ENCODE measurements at regions not wholly inside any gene's neighbourhood (a gene's known extent, or its start where the extent isn't known, plus 50 kb on each side); places are given as distances from the start of the nearest gene placed in this dataset.

DNA sequence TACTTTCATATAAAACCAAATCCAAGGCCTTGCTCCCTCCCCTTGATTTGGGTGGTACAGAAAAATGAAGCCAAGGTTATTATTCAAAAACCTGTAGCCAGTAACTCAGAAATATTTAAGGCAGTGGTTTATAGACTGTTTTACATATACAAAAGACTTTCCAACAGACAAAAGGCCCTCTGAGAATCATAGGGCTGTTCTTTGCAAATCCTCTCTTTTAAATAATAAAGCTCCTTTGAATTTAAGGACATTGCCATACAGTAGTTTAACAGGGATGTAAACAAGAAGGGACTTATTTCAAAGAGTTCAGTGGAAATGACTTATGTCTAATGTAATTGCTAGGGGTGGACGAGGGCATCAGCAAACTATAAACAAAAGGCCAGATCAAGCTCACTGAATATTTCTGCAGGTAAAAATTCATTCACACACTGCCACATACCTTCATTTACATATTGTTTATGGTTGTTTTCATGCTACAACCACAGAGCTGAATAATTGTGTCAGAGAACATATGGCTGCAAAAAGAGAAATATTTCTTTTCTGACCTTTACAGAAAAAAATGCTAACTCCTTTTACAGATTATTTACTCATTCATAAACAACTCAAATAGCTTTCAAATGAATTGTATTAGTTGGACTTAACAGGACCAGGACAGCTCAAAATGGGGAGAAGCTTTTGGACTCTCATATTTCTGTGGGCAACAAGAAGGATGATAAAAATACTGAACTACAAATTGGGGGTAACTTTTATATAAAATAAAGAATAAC lies 665.6 kb downstream of the SLITRK1 start:
- H3K27ac ChIP-seq = no peak overlapping the region
- TF ChIP-seq CTCF (conservative IDR thresholded peaks at IDR 0.05) (no peak), ZFX (IDR thresholded peaks at IDR 0.05) (no peak)

DNA sequence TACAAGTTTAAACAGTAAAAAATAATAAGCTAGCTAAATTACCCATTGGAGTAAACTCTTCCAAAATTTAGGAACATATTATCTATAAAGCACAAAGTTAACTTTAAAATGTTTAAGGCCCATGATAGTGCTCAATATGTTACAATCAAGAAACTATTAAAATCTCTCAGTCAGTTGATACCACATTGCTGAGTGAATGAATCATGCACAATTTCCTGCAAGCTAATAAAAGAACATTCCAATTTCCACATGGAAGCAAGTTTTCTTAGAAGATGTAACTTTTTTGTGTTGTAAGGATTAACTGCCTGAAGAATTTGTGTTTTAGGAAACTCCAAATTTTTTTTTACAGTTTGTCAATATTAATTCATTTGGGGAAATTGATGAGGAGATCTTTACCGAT lies 666.6 kb downstream of the SLITRK1 start:
- TF ChIP-seq ZFX (IDR thresholded peaks at IDR 0.05) (no peak), CTCF (conservative IDR thresholded peaks at IDR 0.05) (no peak)
- no peak overlapping the region for H3K27ac ChIP-seq

DNA sequence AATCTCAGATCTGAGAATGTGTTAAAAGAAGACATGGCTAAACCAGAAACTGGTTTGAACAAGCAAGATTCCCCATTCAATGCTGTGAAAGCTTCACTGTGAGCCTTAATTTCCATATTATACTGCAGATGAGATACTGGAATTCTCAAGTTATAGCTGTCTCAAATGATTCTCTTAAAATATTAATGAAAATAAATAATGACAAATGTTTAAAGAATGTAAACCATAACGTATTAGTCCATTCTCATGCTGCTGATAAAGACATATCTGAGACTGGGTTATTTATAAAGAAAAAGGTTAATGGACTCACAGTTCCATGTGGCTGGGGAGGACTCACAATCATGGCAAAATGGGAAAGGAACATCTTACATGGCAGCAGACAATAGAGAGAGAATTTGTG lies 667.8 kb downstream of the SLITRK1 start:
- no peak overlapping the region for H3K27ac ChIP-seq
- TF ChIP-seq CTCF (conservative IDR thresholded peaks at IDR 0.05) = no peak
- TF ChIP-seq ZFX (IDR thresholded peaks at IDR 0.05) = no peak

DNA sequence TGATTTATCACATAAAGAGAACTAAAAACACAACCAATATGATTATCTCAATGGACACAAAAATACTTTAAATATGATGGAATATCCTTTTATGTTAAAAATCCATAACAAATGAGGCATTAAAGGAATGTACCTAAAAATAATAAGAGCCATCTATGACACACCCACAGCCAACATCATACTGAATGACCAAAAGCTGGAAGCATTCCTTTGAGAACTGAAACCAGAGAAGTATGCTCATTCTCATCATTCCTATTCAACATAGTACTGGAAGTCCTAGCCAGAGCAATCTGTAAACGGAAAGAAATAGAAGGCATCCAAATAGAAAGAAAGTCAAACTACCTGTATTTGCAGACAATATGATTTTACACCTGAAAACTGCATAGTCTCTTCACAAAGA lies 671.0 kb downstream of the SLITRK1 start:
- TF ChIP-seq CTCF (conservative IDR thresholded peaks at IDR 0.05) = no peak
- TF ChIP-seq ZFX (IDR thresholded peaks at IDR 0.05) = no peak
- H3K27ac ChIP-seq = no peak overlapping the region

- no peak for TF ChIP-seq CTCF (conservative IDR thresholded peaks at IDR 0.05)
- TF ChIP-seq ZFX (IDR thresholded peaks at IDR 0.05) = no peak
- no peak overlapping the region for H3K27ac ChIP-seq
These were observed 677.4 kb downstream of the SLITRK1 start for GRCh38 chr13:83204886-83205285.

- no peak for TF ChIP-seq ZFX (IDR thresholded peaks at IDR 0.05)
- no peak for TF ChIP-seq CTCF (conservative IDR thresholded peaks at IDR 0.05)
- no peak overlapping the region for H3K27ac ChIP-seq
These were observed 680.8 kb downstream of the SLITRK1 start for GRCh38 chr13:83201506-83201905.

- TF ChIP-seq ZFX (IDR thresholded peaks at IDR 0.05) = no peak
- TF ChIP-seq CTCF (conservative IDR thresholded peaks at IDR 0.05) = no peak
- no peak overlapping the region for H3K27ac ChIP-seq
These were observed 685.0 kb downstream of the SLITRK1 start for GRCh38 chr13:83197316-83197715.
